ENCODE measurements at regions not wholly inside any gene's neighbourhood (a gene's known extent, or its start where the extent isn't known, plus 50 kb on each side); places are given as distances from the start of the nearest gene placed in this dataset.

DNA sequence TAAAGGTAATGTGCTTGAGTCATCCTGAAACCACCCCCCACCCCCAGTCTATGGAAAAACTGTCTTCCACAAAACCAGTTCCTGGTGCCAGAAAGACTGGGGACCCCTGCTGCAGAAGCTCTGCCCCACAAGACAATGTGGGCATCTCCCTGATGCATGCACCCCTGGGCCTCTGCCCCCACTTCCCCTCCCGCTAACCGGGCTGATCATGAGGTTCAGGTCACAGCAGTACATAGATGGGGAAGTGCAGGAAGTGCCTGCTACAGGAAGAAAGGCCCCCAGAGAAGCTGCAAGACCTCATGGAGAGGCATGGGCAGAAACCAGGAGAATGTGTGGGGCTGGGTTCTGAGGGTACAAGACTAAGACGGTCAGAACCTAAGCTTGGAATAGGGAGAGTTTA, 243.4 kb upstream of the ID2 start:
- TF ChIP-seq, protein P1, sequence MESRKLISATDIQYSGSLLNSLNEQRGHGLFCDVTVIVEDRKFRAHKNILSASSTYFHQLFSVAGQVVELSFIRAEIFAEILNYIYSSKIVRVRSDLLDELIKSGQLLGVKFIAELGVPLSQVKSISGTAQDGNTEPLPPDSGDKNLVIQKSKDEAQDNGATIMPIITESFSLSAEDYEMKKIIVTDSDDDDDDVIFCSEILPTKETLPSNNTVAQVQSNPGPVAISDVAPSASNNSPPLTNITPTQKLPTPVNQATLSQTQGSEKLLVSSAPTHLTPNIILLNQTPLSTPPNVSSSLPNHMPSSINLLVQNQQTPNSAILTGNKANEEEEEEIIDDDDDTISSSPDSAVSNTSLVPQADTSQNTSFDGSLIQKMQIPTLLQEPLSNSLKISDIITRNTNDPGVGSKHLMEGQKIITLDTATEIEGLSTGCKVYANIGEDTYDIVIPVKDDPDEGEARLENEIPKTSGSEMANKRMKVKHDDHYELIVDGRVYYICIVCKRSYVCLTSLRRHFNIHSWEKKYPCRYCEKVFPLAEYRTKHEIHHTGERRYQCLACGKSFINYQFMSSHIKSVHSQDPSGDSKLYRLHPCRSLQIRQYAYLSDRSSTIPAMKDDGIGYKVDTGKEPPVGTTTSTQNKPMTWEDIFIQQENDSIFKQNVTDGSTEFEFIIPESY (IDR thresholded peaks at IDR 0.05): no peak
- TF ChIP-seq, protein P2, sequence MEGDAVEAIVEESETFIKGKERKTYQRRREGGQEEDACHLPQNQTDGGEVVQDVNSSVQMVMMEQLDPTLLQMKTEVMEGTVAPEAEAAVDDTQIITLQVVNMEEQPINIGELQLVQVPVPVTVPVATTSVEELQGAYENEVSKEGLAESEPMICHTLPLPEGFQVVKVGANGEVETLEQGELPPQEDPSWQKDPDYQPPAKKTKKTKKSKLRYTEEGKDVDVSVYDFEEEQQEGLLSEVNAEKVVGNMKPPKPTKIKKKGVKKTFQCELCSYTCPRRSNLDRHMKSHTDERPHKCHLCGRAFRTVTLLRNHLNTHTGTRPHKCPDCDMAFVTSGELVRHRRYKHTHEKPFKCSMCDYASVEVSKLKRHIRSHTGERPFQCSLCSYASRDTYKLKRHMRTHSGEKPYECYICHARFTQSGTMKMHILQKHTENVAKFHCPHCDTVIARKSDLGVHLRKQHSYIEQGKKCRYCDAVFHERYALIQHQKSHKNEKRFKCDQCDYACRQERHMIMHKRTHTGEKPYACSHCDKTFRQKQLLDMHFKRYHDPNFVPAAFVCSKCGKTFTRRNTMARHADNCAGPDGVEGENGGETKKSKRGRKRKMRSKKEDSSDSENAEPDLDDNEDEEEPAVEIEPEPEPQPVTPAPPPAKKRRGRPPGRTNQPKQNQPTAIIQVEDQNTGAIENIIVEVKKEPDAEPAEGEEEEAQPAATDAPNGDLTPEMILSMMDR (IDR thresholded peaks at IDR 0.05; ENCODE audit: low read depth, low read length, missing input control): no peak
